ENCODE measurements at regions not wholly inside any gene's neighbourhood (a gene's known extent, or its start where the extent isn't known, plus 50 kb on each side); places are given as distances from the start of the nearest gene placed in this dataset.

Small RNA genes lying in the stretch of these regions (small RNA-seq; reads per million reads assigned to genes)
- 0 reads per million in 3 experiments for gene RPS20P10 (ENCODE audit: insufficient read depth in 2 of 3, insufficient read length in 3 of 3, low read depth in 2 of 3, low replicate concordance in 1 of 3)

All from HepG2 (cell line).